CD4-positive, alpha-beta T cell (primary cell): ENCODE measurements at regions not wholly inside any gene's neighbourhood (a gene's known extent, or its start where the extent isn't known, plus 50 kb on each side); places are given as distances from the start of the nearest gene placed in this dataset.

Source experiments
- ATAC-seq: fragments of 200-7000 bp; cut with Tn5 transposase; one replicate; pipeline ENCODE4 v1.10.0; 2022; ENCODE audit warnings: mild to moderate bottlenecking; ENCODE audit not compliant: poor library complexity
- CTCF ChIA-PET: fragments of 350-600 bp; sonication (Branson Sonifier 250); formaldehyde crosslinking; loops from one replicate; lab custom pipeline; 2021; ENCODE audit warnings: antibody characterized with exemption, inconsistent platforms; lab: Charles Lee
- POLR2A ChIA-PET: fragments of 350-600 bp; sonication (Branson Sonifier 250); formaldehyde crosslinking; loops from one replicate; lab custom pipeline; 2021; ENCODE audit warnings: antibody characterized with exemption, inconsistent platforms; lab: Charles Lee
- DNase-seq, 14 experiments: peaks; one replicate each; pipeline ENCODE4 v3.0.0-alpha.2; 2013 to 2020; ENCODE audit warnings: mixed read lengths in 2 of 14
- H3K27ac ChIP-seq, 2 donors: one replicate each; pipeline versions ENCODE4 v1.5.1 to v1.7.0; 2013; ENCODE audit warnings: low read length in 2 of 2, low read depth in 1 of 2, mild to moderate bottlenecking in 1 of 2
- H3K27me3 ChIP-seq, 2 experiments: 1 replicate in 1 of 2; 2 replicates in 1 of 2; pipeline versions ENCODE4 v1.6.1 to v1.7.0; 2013; ENCODE audit warnings: low read length in 2 of 2, control low read depth in 1 of 2, mild to moderate bottlenecking in 1 of 2, moderate library complexity in 1 of 2; ENCODE audit not compliant: insufficient read depth in 2 of 2, control insufficient read depth in 1 of 2
- H3K36me3 ChIP-seq: one replicate; pipeline ENCODE4 v1.6.1; 2013; ENCODE audit warnings: low read length, control low read depth; ENCODE audit not compliant: insufficient read depth
- H3K4me1 ChIP-seq: one replicate; pipeline ENCODE4 v1.6.1; 2013; ENCODE audit warnings: low read length, control low read depth; ENCODE audit not compliant: insufficient read depth
- H3K4me3 ChIP-seq: one replicate; pipeline ENCODE4 v1.5.1; 2013; ENCODE audit warnings: mild to moderate bottlenecking, low read length, moderate library complexity
- H3K9me3 ChIP-seq, 2 experiments: 1 replicate in 1 of 2; 2 replicates in 1 of 2; pipeline versions ENCODE4 v1.6.1 to v1.7.0; 2013; ENCODE audit warnings: low read length in 2 of 2, mild to moderate bottlenecking in 2 of 2, control low read depth in 1 of 2, moderate library complexity in 1 of 2; ENCODE audit not compliant: control insufficient read depth in 1 of 2, insufficient read depth in 1 of 2
- H3K27ac Mint-ChIP-seq: one replicate; pipeline ENCODE4 v1.8.0; 2020; ENCODE audit warnings: mixed read lengths
- H3K27me3 Mint-ChIP-seq: one replicate; pipeline ENCODE4 v1.8.0; 2021; ENCODE audit warnings: mixed read lengths
- H3K36me3 Mint-ChIP-seq: one replicate; pipeline ENCODE4 v1.8.0; 2021; ENCODE audit warnings: low read depth, mixed read lengths
- H3K4me1 Mint-ChIP-seq: one replicate; pipeline ENCODE4 v1.8.0; 2021; ENCODE audit warnings: low read depth, mixed read lengths
- H3K4me3 Mint-ChIP-seq: one replicate; pipeline ENCODE4 v1.8.0; 2020; ENCODE audit warnings: mild to moderate bottlenecking, mixed read lengths
- H3K9me3 Mint-ChIP-seq: one replicate; pipeline ENCODE4 v1.8.0; 2020; ENCODE audit warnings: mixed read lengths
- intact Hi-C, 2 experiments: fragments of 100-400 bp; cut with DNase I in 1 of 2; cut with micrococcal nuclease in 1 of 2; formaldehyde crosslinking; loops; one replicate each; pipeline versions ENCODE4 v1.15.1 to v1.9.0; 2023 to 2025; cut with DNase I, micrococcal nuclease
- TF ChIP-seq, protein P1 (sequence below): fragments of 200-600 bp; IDR thresholded peaks from one replicate; pipeline ENCODE4 v1.8.0; 2022; ENCODE audit warnings: antibody characterized with exemption, mild to moderate bottlenecking

DNA sequence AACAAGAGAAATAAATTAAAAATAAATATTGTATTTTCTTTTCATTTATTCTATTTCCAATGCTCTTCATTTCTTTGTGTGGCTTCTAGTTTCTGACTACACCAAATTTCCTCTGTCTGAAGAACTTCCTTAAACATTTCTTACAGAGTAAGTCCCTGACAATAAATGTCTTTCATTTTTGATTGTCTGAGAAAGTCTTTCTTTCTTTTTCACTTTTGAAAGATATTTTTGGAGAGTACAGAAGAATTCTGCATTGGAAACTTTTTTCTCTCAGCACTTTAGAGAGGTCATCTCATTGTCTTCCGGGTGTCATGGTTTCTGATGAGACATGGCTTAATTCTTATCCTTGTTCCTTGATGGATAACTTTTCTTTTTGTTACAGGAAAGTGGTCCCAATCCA is 119.6 kb downstream of the MOBP start:
- H3K27ac Mint-ChIP-seq, result no peak overlapping the region
- POLR2A ChIA-PET, result no interaction called here
- Histone ChIP-seq H3K36me3 (no peaks in the 10 kb centered on the region), H3K4me3 (no peak overlapping the region), H3K9me3 (no peaks in the 10 kb centered on the region), H3K27ac (no peak overlapping the region), H3K4me1 (no peaks in the 10 kb centered on the region), H3K27me3 (peaks cover 0 to 3% of the 10 kb centered on the region in 2 experiments)
- CTCF ChIA-PET, result no interaction called here
- TF ChIP-seq, protein P1, sequence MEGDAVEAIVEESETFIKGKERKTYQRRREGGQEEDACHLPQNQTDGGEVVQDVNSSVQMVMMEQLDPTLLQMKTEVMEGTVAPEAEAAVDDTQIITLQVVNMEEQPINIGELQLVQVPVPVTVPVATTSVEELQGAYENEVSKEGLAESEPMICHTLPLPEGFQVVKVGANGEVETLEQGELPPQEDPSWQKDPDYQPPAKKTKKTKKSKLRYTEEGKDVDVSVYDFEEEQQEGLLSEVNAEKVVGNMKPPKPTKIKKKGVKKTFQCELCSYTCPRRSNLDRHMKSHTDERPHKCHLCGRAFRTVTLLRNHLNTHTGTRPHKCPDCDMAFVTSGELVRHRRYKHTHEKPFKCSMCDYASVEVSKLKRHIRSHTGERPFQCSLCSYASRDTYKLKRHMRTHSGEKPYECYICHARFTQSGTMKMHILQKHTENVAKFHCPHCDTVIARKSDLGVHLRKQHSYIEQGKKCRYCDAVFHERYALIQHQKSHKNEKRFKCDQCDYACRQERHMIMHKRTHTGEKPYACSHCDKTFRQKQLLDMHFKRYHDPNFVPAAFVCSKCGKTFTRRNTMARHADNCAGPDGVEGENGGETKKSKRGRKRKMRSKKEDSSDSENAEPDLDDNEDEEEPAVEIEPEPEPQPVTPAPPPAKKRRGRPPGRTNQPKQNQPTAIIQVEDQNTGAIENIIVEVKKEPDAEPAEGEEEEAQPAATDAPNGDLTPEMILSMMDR, result no peak
- DNase-seq (no peak), ATAC-seq (no peak)
- no peaks in the 10 kb centered on the region for H3K36me3 Mint-ChIP-seq
- peaks cover 5% of the 10 kb centered on the region for H3K27me3 Mint-ChIP-seq
- peaks cover 2% of the 10 kb centered on the region for H3K9me3 Mint-ChIP-seq
- H3K4me1 Mint-ChIP-seq, result no peaks in the 10 kb centered on the region
- intact Hi-C loops, result no loop called here
- H3K4me3 Mint-ChIP-seq, result no peak overlapping the region

DNA sequence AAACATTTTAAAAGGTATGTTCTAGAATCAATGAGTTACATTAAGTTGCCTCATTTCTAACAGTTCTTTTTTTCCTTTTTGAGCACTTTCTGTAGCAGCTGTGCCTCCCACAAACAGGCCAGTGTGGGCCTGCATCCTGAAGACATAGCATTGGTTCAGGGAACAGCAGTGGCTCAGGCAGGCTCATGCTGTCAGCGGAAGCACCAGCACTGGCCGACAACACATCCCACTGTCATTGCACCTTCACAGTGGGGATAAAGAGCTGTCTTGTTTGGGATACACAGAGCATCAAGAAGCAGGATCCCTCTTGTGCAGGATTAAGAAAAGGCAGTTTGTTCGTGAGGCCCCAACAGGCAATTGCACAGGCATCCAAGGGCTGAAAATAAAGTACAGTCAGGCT is 123.3 kb downstream of the MOBP start:
- Histone ChIP-seq H3K27ac (no peak overlapping the region), H3K4me1 (no peaks in the 10 kb centered on the region), H3K36me3 (no peaks in the 10 kb centered on the region), H3K4me3 (no peak overlapping the region), H3K27me3 (peaks cover 0 to 3% of the 10 kb centered on the region in 2 experiments), H3K9me3 (no peaks in the 10 kb centered on the region)
- H3K9me3 Mint-ChIP-seq, result no peaks in the 10 kb centered on the region
- intact Hi-C loops, result no loop called here
- no peak overlapping the region for H3K27ac Mint-ChIP-seq
- H3K4me1 Mint-ChIP-seq, result no peaks in the 10 kb centered on the region
- ChIA-PET CTCF (no interaction called here), POLR2A (no interaction called here)
- H3K4me3 Mint-ChIP-seq, result no peak overlapping the region
- ATAC-seq (no peak), DNase-seq (no peak)
- TF ChIP-seq, protein P1, result no peak
- no peaks in the 10 kb centered on the region for H3K36me3 Mint-ChIP-seq
- no peaks in the 10 kb centered on the region for H3K27me3 Mint-ChIP-seq

DNA sequence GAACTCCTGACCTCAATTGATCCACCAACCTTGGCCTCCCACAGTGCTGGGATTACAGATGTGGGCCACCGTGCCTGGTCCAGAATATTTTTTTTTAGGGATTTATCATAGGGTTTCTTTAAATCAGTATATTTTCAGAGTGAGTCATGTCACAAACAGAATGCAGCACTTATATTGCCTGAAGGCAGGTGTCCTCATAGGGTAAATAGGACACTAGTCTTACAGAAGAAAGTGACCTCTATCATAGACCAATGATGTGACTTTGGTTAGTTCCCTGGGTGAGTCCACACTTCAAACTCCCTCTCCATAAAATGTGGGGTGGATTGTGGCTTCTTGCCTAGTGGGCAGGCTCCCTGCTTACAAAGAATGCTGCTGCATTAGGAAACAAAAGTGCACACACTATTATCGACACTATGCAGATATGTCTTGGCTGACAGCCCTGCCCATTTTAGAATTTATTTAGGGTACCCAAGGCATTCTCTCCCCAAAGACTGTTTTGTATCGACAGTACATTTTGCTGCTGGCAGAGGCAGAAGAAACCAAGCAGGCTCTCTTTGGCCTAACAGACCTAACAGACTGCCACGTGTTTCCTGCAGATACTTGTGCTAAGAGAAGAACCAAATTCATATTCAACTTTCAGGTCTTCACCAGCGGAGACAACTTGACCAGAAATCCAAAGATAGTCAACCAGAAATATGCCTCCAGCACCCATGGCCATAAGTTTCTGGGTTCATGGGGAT is 125.0 kb downstream of the MOBP start:
- H3K9me3 Mint-ChIP-seq, result no peaks in the 10 kb centered on the region
- DNase-seq, result no peak
- H3K36me3 ChIP-seq, result no peaks in the 10 kb centered on the region
- no peak for ATAC-seq
- no peaks in the 10 kb centered on the region for H3K4me1 ChIP-seq
- intact Hi-C loops, result no loop called here
- no peak overlapping the region for H3K27ac ChIP-seq
- no peaks in the 10 kb centered on the region for H3K9me3 ChIP-seq
- no peaks in the 10 kb centered on the region for H3K27me3 Mint-ChIP-seq
- H3K4me3 Mint-ChIP-seq, result no peak overlapping the region
- peaks cover 0 to 3% of the 10 kb centered on the region in 2 experiments for H3K27me3 ChIP-seq
- TF ChIP-seq, protein P1, result no peak
- no peak overlapping the region for H3K27ac Mint-ChIP-seq
- no peak overlapping the region for H3K4me3 ChIP-seq
- no peaks in the 10 kb centered on the region for H3K4me1 Mint-ChIP-seq
- no peaks in the 10 kb centered on the region for H3K36me3 Mint-ChIP-seq
- POLR2A ChIA-PET, result no interaction called here
- CTCF ChIA-PET, result no interaction called here
